Esophagus muscularis mucosa (tissue), 4 donors: ENCODE measurements at regions not wholly inside any gene's neighbourhood (a gene's known extent, or its start where the extent isn't known, plus 50 kb on each side); places are given as distances from the start of the nearest gene placed in this dataset.

ENCODE experiments used
- DNase-seq: peaks from one replicate; pipeline ENCODE4 v3.0.0-alpha.2; 2017; ENCODE audit errors: extremely low spot score
- H3K27ac ChIP-seq, 4 donors: fragments of 200-600 bp; sonication (generic); replicated peaks in 1 of 4; 1 replicate in 3 of 4; 2 replicates in 1 of 4; pipeline ENCODE4 v1.5.1; 2016 to 2019; ENCODE audit warnings: mild to moderate bottlenecking in 1 of 4
- H3K27me3 ChIP-seq, 4 donors: fragments of 200-600 bp; sonication (generic); one replicate each; pipeline versions ENCODE4 v1.5.1 to v1.6.0; 2016 to 2019
- H3K36me3 ChIP-seq, 4 donors: fragments of 200-600 bp; sonication (generic); one replicate each; pipeline ENCODE4 v1.5.1; 2016 to 2019
- H3K4me1 ChIP-seq, 4 donors: fragments of 200-600 bp; sonication (generic); one replicate each; pipeline ENCODE4 v1.5.1; 2016 to 2019
- H3K4me3 ChIP-seq, 4 donors: fragments of 200-600 bp; sonication (generic); 1 replicate in 2 of 4; 2 replicates in 2 of 4; pipeline ENCODE4 v1.5.1; 2016 to 2019; ENCODE audit warnings: mild to moderate bottlenecking in 4 of 4, moderate library complexity in 1 of 4
- H3K9me3 ChIP-seq, 4 donors: fragments of 200-600 bp; sonication (generic); 1 replicate in 3 of 4; 2 replicates in 1 of 4; pipeline ENCODE4 v1.5.1; 2016 to 2019
- CTCF ChIP-seq, 3 experiments: fragments of 200-600 bp in 2 of 3; fragments of 450-650 bp in 1 of 3; sonication (generic) in 2 of 3; IDR thresholded peaks; one replicate each; pipeline ENCODE4 v1.5.1; 2017 to 2019; ENCODE audit warnings: antibody characterized with exemption in 3 of 3, mild to moderate bottlenecking in 2 of 3, moderate library complexity in 1 of 3
- EP300 ChIP-seq: sonication (generic); formaldehyde crosslinking; IDR thresholded peaks from one replicate; pipeline ENCODE4 v1.6.1; 2017; ENCODE audit warnings: antibody characterized with exemption
- POLR2A ChIP-seq: fragments of 450-650 bp; IDR thresholded peaks from one replicate; pipeline ENCODE4 v1.6.1; 2017; ENCODE audit warnings: antibody characterized with exemption, moderate library complexity, mild to moderate bottlenecking, low read depth
- POLR2AphosphoS5 ChIP-seq, 2 donors: sonication (generic); formaldehyde crosslinking; IDR thresholded peaks; one replicate each; pipeline ENCODE4 v1.6.1; 2017; ENCODE audit warnings: antibody characterized with exemption in 2 of 2
- WGBS: methylation state at CpG from one replicate; pipeline ENCODE4 v1.1.5; 2018; 5-methylcytosine and 5-hydroxymethylcytosine counted together
- intact Hi-C: fragments of 100-400 bp; cut with DNase I; formaldehyde crosslinking; loops from one replicate; pipeline ENCODE4 v1.15.1; 2023

- Histone ChIP-seq H3K27ac (no peak overlapping the region), H3K4me1 (no peaks in the 10 kb centered on the region), H3K27me3 (peaks cover 0 to 57% (median 4%) of the 10 kb centered on the region in 4 donors), H3K4me3 (no peak overlapping the region), H3K36me3 (no peaks in the 10 kb centered on the region), H3K9me3 (no peaks in the 10 kb centered on the region)
- no peak for DNase-seq
- TF ChIP-seq POLR2AphosphoS5 (IDR thresholded peaks at IDR 0.05) (no peak), POLR2A (no peak)
- 29% methylated on average over 7 of the region's 7 CpGs for WGBS
- intact Hi-C loops, result no loop called here
Measured at GRCh38 chr14:95979339-95980042, 59.7 kb upstream of the C14orf132 start.

- DNase-seq, result no peak
- H3K4me3 ChIP-seq, result no peak overlapping the region
- H3K27me3 ChIP-seq, result peaks cover 0 to 59% (median 4%) of the 10 kb centered on the region in 4 donors
- no peaks in the 10 kb centered on the region for H3K4me1 ChIP-seq
- no peaks in the 10 kb centered on the region for H3K36me3 ChIP-seq
- H3K9me3 ChIP-seq, result no peaks in the 10 kb centered on the region
- WGBS, result 18% methylated on average over 5 of the region's 5 CpGs
- no peak for TF ChIP-seq CTCF (IDR thresholded peaks at IDR 0.05)
- TF ChIP-seq POLR2AphosphoS5 (IDR thresholded peaks at IDR 0.05), result no peak
- TF ChIP-seq EP300, result no peak
- no peak for TF ChIP-seq POLR2A
- intact Hi-C loops, result no loop called here
- no peak overlapping the region for H3K27ac ChIP-seq
Measured at GRCh38 chr14:95980402-95980801, 58.8 kb upstream of the C14orf132 start.

GRCh38 chr14:95981965-95982364 is 57.2 kb upstream of the C14orf132 start:
- TF ChIP-seq POLR2AphosphoS5 (IDR thresholded peaks at IDR 0.05) (no peak), EP300 (no peak), POLR2A (no peak), CTCF (IDR thresholded peaks at IDR 0.05) (no peak)
- no peaks in the 10 kb centered on the region for H3K9me3 ChIP-seq
- H3K27me3 ChIP-seq, result peaks cover 0 to 59% (median 4%) of the 10 kb centered on the region in 4 donors
- no peaks in the 10 kb centered on the region for H3K36me3 ChIP-seq
- DNase-seq, result no peak
- no peak overlapping the region for H3K4me3 ChIP-seq
- no peak overlapping the region for H3K27ac ChIP-seq
- no peaks in the 10 kb centered on the region for H3K4me1 ChIP-seq
- intact Hi-C loops, result no loop called here
- WGBS, result 18% methylated on average over 4 of the region's 4 CpGs

- TF ChIP-seq POLR2A (no peak), CTCF (IDR thresholded peaks at IDR 0.05) (no peak), EP300 (no peak)
- H3K9me3 ChIP-seq, result peaks cover 0 to 7% (median 0%) of the 10 kb centered on the region in 4 donors
- H3K4me1 ChIP-seq, result no peaks in the 10 kb centered on the region
- no peaks in the 10 kb centered on the region for H3K36me3 ChIP-seq
- intact Hi-C loops, result no loop called here
- peaks cover 0 to 52% (median 4%) of the 10 kb centered on the region in 4 donors for H3K27me3 ChIP-seq
- no peak overlapping the region for H3K27ac ChIP-seq
- H3K4me3 ChIP-seq, result no peak overlapping the region
- WGBS, result 85% methylated on average over 2 of the region's 2 CpGs
- DNase-seq, result no peak
Measured at GRCh38 chr14:95984206-95984605, 55.0 kb upstream of the C14orf132 start.
